KBM-7 (cell line): ENCODE measurements at regions not wholly inside any gene's neighbourhood (a gene's known extent, or its start where the extent isn't known, plus 50 kb on each side); places are given as distances from the start of the nearest gene placed in this dataset.
A peak's percentile ranks its signal among the peaks of the same experiment; 100 is the strongest.
"Not testable (repeated sequence)": the region's sequence is repeated elsewhere in the genome, so short reads cannot be mapped to it uniquely, and the experiment has no call there.

Experiments used
- DNase-seq: peaks from one replicate; pipeline ENCODE4 v3.0.0-alpha.2; 2015
- in situ Hi-C: fragments of 300-500 bp; cut with MboI; formaldehyde crosslinking; loops from 2 replicates; pipeline ENCODE4 v1.14.3; 2020; ENCODE audit warnings: low sequenced_read_pairs, low pct_unique_long_range_greater_than_20kb, mixed read lengths

DNA sequence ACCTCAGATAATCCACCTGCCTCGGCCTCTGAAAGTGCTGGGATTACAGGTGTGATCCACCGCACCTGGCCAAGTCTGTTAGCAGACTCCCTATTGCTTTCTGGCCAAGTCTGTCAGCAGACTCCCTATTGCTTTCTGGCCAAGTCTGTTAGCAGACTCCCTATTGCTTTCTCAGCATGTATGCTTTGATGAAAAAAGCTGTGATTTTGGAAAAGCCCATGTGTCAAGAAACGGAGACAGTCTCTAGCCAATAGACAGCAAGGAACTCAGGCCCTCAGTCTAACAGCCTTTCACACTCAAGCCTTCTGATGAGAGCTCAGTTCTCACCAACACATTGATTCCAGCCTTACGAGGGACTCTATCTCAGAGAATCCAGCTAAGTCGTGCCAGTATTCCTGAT is 158.8 kb upstream of the KRR1 start:
- no peak for DNase-seq
- in situ Hi-C loops, result no loop called here

- no peak for DNase-seq
- in situ Hi-C loops, result no loop called here
Observed at GRCh38 chr12:75666939-75667334, 155.5 kb upstream of the KRR1 start.

GRCh38 chr12:75666126-75666938 is 154.9 kb upstream of the KRR1 start:
- no peak for DNase-seq
- in situ Hi-C loops, result no loop called here

GRCh38 chr12:75665216-75665615 is 153.8 kb upstream of the KRR1 start:
- DNase-seq, result no peak
- in situ Hi-C loops, result no loop called here

GRCh38 chr12:75662511-75663159 is 151.2 kb upstream of the KRR1 start:
- no peak for DNase-seq
- in situ Hi-C loops, result no loop called here

- no peak for DNase-seq
- in situ Hi-C loops, result no loop called here
Observed at GRCh38 chr12:75661908-75662307, 150.5 kb upstream of the KRR1 start.

DNA sequence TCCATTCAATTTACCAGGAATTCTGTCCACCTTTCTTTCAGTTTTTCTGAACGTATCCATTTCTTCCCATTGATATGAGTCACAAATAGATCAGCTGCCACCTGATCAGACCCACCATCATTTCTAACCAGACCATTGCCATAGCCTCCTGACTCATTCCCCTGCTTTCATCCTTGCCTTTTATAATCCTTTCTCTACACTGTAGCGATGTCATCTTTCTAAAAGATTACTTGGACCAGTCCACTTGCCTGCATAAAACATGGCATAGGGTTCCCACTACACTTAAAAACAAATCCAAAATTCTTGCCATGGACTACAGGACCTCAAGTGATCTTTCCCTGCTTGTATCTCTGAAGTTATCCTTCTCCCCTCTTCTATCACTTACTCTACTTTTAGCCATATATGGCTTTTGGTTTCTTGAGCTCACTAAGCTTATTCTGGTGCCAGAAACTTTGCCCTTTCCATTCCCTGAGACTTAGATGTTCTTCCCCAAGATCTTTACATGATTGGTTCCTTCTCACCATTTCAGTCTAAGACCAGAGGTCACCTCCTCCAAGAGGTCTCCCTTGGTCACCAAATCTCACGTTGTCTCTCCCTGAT is 149.5 kb upstream of the KRR1 start:
- DNase-seq, result no peak
- in situ Hi-C loops, result no loop called here

DNA sequence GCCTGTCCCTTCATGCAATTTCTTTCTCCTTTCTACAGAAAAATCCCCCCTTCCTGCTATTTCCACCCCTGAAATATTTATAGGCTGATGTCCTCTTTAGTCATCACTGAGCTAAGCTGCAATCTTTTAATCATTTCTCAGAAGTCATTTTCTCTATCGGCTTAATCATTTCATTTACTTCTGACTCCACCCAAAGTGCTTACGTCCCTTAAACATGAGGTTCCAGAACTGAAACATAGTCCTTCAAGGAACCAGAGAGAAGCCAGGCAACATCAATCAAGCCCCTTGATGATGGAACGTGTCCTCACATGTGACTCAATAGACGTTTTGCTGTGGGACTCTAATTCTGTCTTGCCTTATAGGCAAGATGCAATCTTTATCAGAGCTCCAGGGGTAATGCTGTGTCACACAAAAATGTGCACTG is 148.7 kb upstream of the KRR1 start:
- in situ Hi-C loops, result no loop called here
- DNase-seq, result no peak

DNA sequence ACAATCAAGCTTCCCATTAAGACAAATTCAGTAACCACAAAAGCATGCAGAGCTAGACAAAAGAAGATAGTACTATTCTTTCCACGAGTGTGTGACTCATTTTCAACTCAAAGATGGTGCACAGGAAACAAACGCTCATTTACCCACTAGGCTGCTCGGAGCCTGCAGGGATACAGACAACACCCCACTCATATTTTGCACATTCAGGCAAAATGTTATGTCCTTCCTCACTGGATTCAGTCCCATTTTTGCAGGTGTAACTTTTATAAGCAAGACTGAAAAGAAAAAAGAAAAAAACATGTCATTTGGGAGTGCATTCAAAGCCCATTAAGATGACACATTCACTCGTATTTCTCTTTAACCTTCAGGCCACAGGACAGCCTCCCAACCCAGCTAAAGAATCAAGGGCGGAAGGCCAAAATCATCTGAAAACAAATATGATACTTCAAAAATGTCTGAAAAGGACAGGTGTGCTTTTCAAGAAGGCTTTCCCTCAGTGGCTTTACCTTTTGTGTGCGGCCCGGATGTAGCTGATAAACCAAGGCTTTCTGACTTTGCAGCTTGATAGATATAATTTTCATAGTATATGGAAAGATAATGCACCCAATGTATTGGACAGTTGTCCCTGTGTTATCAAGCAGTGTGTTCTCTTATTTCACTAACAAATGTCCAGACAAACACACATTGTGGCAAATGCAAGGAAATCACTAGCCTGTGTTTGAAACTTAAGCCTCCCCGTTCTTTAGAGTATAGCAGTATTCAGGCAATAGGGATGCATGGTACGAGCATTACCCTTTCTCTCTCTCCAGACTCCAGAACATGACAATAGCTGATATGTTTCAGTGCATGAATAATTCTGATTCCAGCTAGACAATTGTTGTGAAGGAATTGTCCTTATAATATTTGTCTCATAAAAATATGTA is 147.8 kb upstream of the KRR1 start:
- peak; percentile 33 for DNase-seq
- in situ Hi-C loops, result no loop called here

- DNase-seq, result no peak
- in situ Hi-C loops, result no loop called here
Observed at GRCh38 chr12:75658286-75658685, 146.9 kb upstream of the KRR1 start.

- DNase-seq, result no peak
- in situ Hi-C loops, result no loop called here
Observed at GRCh38 chr12:75657831-75658230, 146.4 kb upstream of the KRR1 start.

- in situ Hi-C loops, DNase-seq: not testable (repeated sequence)
Observed at GRCh38 chr12:75657354-75657753, 145.9 kb upstream of the KRR1 start.

- DNase-seq, result no peak
- in situ Hi-C loops, result no loop called here
Observed at GRCh38 chr12:75656648-75657047, 145.2 kb upstream of the KRR1 start.

- in situ Hi-C loops, result no loop called here
Observed at GRCh38 chr12:75656210-75656609, 144.8 kb upstream of the KRR1 start.

GRCh38 chr12:75655315-75655806 is 144.0 kb upstream of the KRR1 start:
- no peak for DNase-seq
- in situ Hi-C loops, result no loop called here

More at GRCh38 chr12:75656210-75656609, 144.8 kb upstream of the KRR1 start:
- DNase-seq, result no peak

GRCh38 chr12:75651342-75651695 is 139.9 kb upstream of the KRR1 start:
- in situ Hi-C loops, result no loop called here
- DNase-seq, result no peak

- DNase-seq, result no peak
- in situ Hi-C loops, result no loop called here
Observed at GRCh38 chr12:75650595-75651341, 139.4 kb upstream of the KRR1 start.

GRCh38 chr12:75650100-75650499 is 138.7 kb upstream of the KRR1 start:
- in situ Hi-C loops, result no loop called here
- DNase-seq, result no peak

DNA sequence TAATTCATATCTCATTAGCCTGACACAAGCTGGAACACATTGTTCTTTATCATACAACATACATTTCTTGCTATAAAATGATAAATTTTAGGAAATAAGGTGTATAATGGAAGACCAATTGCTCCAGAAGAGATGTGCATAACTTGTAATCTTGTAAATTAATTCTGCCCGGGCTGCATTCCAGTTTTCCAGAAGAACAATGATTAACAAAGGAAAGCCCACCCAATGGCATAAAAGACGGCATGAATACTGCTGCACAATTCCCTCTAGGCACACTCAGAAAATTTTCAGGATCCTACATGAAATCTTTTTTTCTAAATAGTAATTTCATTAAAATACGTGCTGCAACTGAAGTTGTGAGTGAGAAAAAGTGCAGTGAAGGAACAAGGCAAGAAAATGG is 137.4 kb upstream of the KRR1 start:
- no peak for DNase-seq
- in situ Hi-C loops, result no loop called here
